Skeletal muscle tissue (tissue), 3 donors: ENCODE measurements at regions not wholly inside any gene's neighbourhood (a gene's known extent, or its start where the extent isn't known, plus 50 kb on each side); places are given as distances from the start of the nearest gene placed in this dataset.
A peak's percentile ranks its signal among the peaks of the same experiment; 100 is the strongest.

Experiments used
- H3K27ac ChIP-seq: one replicate; pipeline ENCODE4 v1.7.0; 2013; ENCODE audit warnings: mild to moderate bottlenecking, low read depth, low read length, inconsistent platforms
- H3K27me3 ChIP-seq, 3 donors: one replicate each; pipeline ENCODE4 v1.7.0; 2013; ENCODE audit warnings: low read length in 3 of 3; ENCODE audit not compliant: control insufficient read depth in 3 of 3, insufficient read depth in 3 of 3
- H3K36me3 ChIP-seq, 3 donors: one replicate each; pipeline ENCODE4 v1.7.0; 2013; ENCODE audit warnings: low read length in 3 of 3; ENCODE audit not compliant: control insufficient read depth in 3 of 3, insufficient read depth in 3 of 3
- H3K4me1 ChIP-seq, 3 donors: one replicate each; pipeline ENCODE4 v1.7.0; 2013; ENCODE audit warnings: low read length in 3 of 3, mild to moderate bottlenecking in 3 of 3; ENCODE audit not compliant: control insufficient read depth in 3 of 3, insufficient read depth in 3 of 3
- H3K4me3 ChIP-seq, 3 donors: one replicate each; pipeline ENCODE4 v1.7.0; 2013; ENCODE audit warnings: low read length in 3 of 3
- H3K9ac ChIP-seq, 3 donors: one replicate each; pipeline ENCODE4 v1.7.0; 2013; ENCODE audit warnings: low read length in 3 of 3, mild to moderate bottlenecking in 3 of 3, moderate library complexity in 2 of 3, low read depth in 1 of 3
- H3K9me3 ChIP-seq, 3 donors: one replicate each; pipeline ENCODE4 v1.7.0; 2013; ENCODE audit warnings: low read length in 3 of 3; ENCODE audit not compliant: control insufficient read depth in 3 of 3
- donor health status: Osteomylitis.

GRCh38 chr11:8779732-8780131 is 97.1 kb downstream of the RPL27A start:
- Histone ChIP-seq H3K9ac (no peak overlapping the region), H3K9me3 (no peaks in the 10 kb centered on the region), H3K4me3 (no peak overlapping the region), H3K4me1 (peaks cover 40 to 53% (median 43%) of the 10 kb centered on the region in 3 donors), H3K27me3 (no peaks in the 10 kb centered on the region), H3K36me3 (no peaks in the 10 kb centered on the region), H3K27ac (peak overlapping the region; percentile 37)

- Histone ChIP-seq H3K27me3 (no peaks in the 10 kb centered on the region), H3K27ac (no peak overlapping the region), H3K4me3 (no peak overlapping the region), H3K4me1 (peaks cover 0 to 19% (median 19%) of the 10 kb centered on the region in 3 donors), H3K9me3 (no peaks in the 10 kb centered on the region), H3K36me3 (no peaks in the 10 kb centered on the region), H3K9ac (no peak overlapping the region)
Observed at GRCh38 chr11:8784954-8785353, 102.4 kb downstream of the RPL27A start.

- Histone ChIP-seq H3K9me3 (no peaks in the 10 kb centered on the region), H3K4me3 (no peak overlapping the region), H3K27ac (no peak overlapping the region), H3K4me1 (peaks cover 0 to 19% (median 15%) of the 10 kb centered on the region in 3 donors), H3K9ac (no peak overlapping the region), H3K36me3 (no peaks in the 10 kb centered on the region), H3K27me3 (no peaks in the 10 kb centered on the region)
Observed at GRCh38 chr11:8785457-8785856, 102.9 kb downstream of the RPL27A start.

- Histone ChIP-seq H3K36me3 (no peaks in the 10 kb centered on the region), H3K4me3 (no peak overlapping the region), H3K9me3 (no peaks in the 10 kb centered on the region), H3K27ac (no peak overlapping the region), H3K27me3 (no peaks in the 10 kb centered on the region), H3K4me1 (peaks cover 0 to 19% (median 15%) of the 10 kb centered on the region in 3 donors), H3K9ac (no peak overlapping the region)
Observed at GRCh38 chr11:8785998-8786397, 103.4 kb downstream of the RPL27A start.

- Histone ChIP-seq H3K9ac (peak overlapping the region in 1 of 3 donors; percentile 22), H3K27me3 (no peaks in the 10 kb centered on the region), H3K4me1 (peaks cover 0 to 19% (median 12%) of the 10 kb centered on the region in 3 donors), H3K36me3 (no peaks in the 10 kb centered on the region), H3K27ac (peak overlapping the region; percentile 0), H3K4me3 (no peak overlapping the region), H3K9me3 (no peaks in the 10 kb centered on the region)
Observed at GRCh38 chr11:8786933-8787332, 104.3 kb downstream of the RPL27A start.

GRCh38 chr11:8787372-8787771 is 104.8 kb downstream of the RPL27A start:
- H3K36me3 ChIP-seq = no peaks in the 10 kb centered on the region
- H3K9me3 ChIP-seq = no peaks in the 10 kb centered on the region
- no peak overlapping the region for H3K4me3 ChIP-seq
- H3K27ac ChIP-seq = no peak overlapping the region
- peaks cover 0 to 19% (median 12%) of the 10 kb centered on the region in 3 donors for H3K4me1 ChIP-seq
- no peaks in the 10 kb centered on the region for H3K27me3 ChIP-seq
- H3K9ac ChIP-seq = no peak overlapping the region

GRCh38 chr11:8788616-8789015 is 106.0 kb downstream of the RPL27A start:
- Histone ChIP-seq H3K27me3 (no peaks in the 10 kb centered on the region), H3K9ac (no peak overlapping the region), H3K4me3 (no peak overlapping the region), H3K9me3 (no peaks in the 10 kb centered on the region), H3K27ac (no peak overlapping the region), H3K36me3 (no peaks in the 10 kb centered on the region), H3K4me1 (peaks cover 0 to 19% (median 12%) of the 10 kb centered on the region in 3 donors)

GRCh38 chr11:8789864-8790263 is 107.3 kb downstream of the RPL27A start:
- no peaks in the 10 kb centered on the region for H3K9me3 ChIP-seq
- H3K36me3 ChIP-seq = no peaks in the 10 kb centered on the region
- H3K27me3 ChIP-seq = no peaks in the 10 kb centered on the region
- H3K4me1 ChIP-seq = peaks cover 5 to 29% (median 20%) of the 10 kb centered on the region in 3 donors
- no peak overlapping the region for H3K4me3 ChIP-seq
- H3K27ac ChIP-seq = no peak overlapping the region
- H3K9ac ChIP-seq = no peak overlapping the region

GRCh38 chr11:8790968-8791367 is 108.4 kb downstream of the RPL27A start:
- Histone ChIP-seq H3K9ac (no peak overlapping the region), H3K4me1 (peaks cover 5 to 30% (median 16%) of the 10 kb centered on the region in 3 donors), H3K27me3 (no peaks in the 10 kb centered on the region), H3K27ac (no peak overlapping the region), H3K9me3 (no peaks in the 10 kb centered on the region), H3K4me3 (no peak overlapping the region), H3K36me3 (no peaks in the 10 kb centered on the region)

- H3K9ac ChIP-seq = peak overlapping the region in 1 of 3 donors; percentile 21
- H3K36me3 ChIP-seq = no peaks in the 10 kb centered on the region
- no peaks in the 10 kb centered on the region for H3K27me3 ChIP-seq
- no peaks in the 10 kb centered on the region for H3K9me3 ChIP-seq
- no peak overlapping the region for H3K4me3 ChIP-seq
- H3K4me1 ChIP-seq = peaks cover 5 to 19% (median 9%) of the 10 kb centered on the region in 3 donors
- no peak overlapping the region for H3K27ac ChIP-seq
Observed at GRCh38 chr11:8792710-8793109, 110.1 kb downstream of the RPL27A start.
